HG02938 (cell line): ENCODE measurements at regions not wholly inside any gene's neighbourhood (a gene's known extent, or its start where the extent isn't known, plus 50 kb on each side); places are given as distances from the start of the nearest gene placed in this dataset.

Experiments used
- ATAC-seq: cut with Tn5 transposase; IDR thresholded peaks from one replicate; pipeline ENCODE4 v1.9.1; 2021; ENCODE audit warnings: mild to moderate bottlenecking, moderate library complexity; ENCODE audit not compliant: unreplicated experiment

DNA sequence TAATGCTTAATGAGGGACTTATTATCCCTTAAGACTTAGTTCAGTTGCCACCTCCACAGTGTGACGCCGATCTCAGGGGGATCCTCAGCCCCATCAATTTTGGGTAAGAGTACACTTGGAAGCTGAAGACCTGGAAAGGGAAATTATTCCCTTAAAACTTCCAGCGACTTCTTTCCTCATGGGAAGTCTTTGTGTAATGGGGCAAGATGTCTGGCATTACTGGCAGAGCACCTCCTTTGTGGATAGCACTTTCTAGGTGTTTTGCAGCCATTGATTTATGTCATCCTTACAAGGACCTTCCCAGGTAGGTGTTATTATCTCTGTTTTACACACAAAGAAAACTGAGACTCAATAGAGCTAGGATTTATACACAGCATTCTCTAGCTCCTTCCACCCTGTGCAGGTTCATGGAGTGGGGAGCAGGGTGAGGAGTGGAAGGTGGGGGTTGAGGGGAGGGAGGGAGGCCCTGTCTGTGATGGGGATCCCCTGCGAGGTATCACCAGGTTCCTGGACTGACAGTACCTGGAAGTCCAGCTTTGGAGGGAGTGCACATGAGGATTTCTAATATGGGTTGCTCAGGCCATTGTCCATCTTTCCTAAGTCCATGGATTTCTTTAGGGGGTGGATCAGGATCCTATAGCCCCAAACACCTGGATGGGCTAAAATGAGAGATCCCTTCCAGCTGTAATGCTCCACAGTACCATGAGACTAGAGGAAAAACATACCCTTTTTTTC, 79.4 kb downstream of the MYCN start:
- no peak for ATAC-seq

GRCh38 chr2:16019060-16019480, 78.7 kb downstream of the MYCN start:
- ATAC-seq: no peak

- no peak for ATAC-seq
Observed at GRCh38 chr2:16018277-16019059, 78.1 kb downstream of the MYCN start.

DNA sequence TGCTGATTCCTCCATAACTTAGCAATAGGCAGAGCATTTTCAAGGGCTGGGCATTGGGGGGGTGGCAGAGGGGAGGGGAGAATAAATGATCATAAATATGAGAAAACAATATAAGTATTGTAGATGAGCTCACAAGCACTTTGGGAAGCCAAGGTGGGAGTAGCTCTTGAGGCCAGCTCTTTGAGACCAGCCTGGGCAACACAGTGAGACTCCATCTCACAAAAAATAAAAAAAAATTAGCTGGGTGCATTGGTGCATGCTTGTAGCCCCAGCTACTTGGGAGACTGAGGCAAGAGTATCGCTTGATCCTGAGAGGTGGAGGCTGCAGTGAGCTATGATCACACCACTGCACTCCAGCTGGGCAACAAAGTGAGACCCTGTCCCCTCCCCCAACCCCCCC, 75.9 kb downstream of the MYCN start:
- no peak for ATAC-seq

- ATAC-seq: no peak
Observed at GRCh38 chr2:16015903-16016265, 75.5 kb downstream of the MYCN start.

GRCh38 chr2:16015210-16015902, 75.0 kb downstream of the MYCN start:
- ATAC-seq: no peak

DNA sequence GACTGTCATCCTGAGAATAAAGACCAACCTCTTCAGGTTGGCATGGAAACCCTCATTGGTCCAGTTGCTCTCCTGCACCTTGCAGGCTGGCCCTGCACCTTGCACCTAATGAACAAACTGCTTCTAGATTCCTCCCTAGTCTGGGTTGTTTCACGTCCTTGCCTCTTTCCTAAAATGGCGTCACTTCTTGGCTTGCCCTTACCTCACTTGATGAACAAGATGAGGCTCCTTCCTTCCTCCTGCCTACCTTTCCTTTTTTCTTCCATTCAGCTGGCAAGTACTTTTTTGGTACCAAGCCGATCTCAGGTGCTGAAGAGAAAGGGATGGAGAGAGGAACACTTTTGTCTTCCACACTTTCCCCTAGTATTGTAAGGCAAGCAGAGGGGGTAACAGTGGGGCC, 74.5 kb downstream of the MYCN start:
- no peak for ATAC-seq

- no peak for ATAC-seq
Observed at GRCh38 chr2:16014041-16014787, 73.9 kb downstream of the MYCN start.

- no peak for ATAC-seq
Observed at GRCh38 chr2:16013359-16013911, 73.1 kb downstream of the MYCN start.

DNA sequence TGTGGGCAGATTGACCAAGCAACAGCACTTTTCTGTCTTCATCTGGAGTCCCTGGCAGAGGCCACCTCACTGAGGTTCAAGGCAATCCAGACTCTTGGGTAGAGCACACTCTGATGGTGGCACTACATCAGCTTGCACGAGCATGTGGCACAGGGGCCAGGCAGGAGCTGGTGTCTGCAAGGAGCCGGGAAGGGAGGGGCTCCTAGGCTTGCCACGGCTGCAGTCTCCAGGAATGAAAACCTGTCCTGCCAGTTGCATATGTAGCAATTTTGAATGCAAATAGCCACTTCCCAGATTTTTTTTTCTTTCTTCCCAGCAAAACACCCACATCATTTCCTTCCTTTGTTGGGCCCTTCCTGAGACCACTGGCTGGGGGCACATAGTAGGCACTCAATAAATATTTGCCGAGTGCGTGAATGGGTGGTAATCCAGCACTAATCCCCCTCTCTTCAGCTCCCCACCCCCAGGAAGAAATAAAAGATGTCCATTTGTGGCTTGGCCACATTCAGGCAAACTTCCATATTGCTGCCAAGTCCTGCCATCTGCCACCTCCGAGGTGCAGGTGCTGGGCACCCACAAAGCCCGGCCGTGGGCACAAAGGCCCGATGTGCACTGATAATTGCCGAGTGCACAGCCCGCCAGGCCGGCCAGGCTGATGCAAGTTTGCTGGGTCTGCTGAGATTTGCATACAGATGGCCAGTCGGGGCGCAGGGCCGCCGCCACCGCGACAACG, 72.4 kb downstream of the MYCN start:
- ATAC-seq: no peak

DNA sequence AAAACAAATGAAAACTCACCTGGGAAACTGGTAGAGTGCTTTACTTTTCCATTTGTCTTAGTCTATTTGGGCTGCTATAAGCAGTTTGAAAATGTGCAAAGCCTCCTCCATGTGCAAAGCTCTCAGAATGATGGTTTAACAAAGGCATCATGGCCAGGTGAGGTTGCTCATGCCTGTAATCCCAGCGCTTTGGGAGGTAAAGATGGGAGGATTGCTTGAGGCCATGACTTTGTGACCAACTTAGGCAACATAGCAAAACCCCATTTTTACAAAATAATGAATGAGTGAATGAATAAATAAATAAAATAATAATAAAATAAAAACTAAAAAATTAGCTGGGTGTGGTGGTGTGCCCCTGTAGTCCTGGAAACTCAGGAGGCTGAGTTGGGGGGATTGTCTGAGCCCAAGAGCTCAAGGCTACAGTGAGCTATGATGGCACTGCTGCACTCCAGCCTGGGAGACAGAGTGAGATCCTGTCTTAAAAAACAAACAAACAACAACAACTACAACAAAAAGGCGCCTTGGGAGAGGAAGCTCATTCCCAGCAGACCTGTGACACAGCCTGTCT, 71.8 kb downstream of the MYCN start:
- no peak for ATAC-seq

DNA sequence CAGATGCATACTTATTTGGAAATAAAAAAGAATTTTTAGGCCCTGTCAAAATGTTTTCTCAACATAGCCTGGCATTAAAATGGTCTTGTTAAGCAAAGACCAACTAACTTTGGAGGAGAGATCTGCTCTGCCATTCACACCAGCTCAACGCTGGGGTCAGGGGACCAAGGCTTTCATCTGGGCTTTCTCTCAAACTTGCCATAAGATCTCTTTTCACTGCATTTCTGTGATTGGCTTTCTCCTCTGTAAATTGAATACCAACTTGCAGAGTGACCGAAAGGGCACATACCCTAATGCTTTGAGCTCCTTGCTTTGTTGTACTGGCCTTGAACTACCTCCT, 71.2 kb downstream of the MYCN start:
- no peak for ATAC-seq

GRCh38 chr2:16010951-16011620, 70.7 kb downstream of the MYCN start:
- no peak for ATAC-seq

- ATAC-seq: no peak
Observed at GRCh38 chr2:16010011-16010410, 69.7 kb downstream of the MYCN start.

GRCh38 chr2:16009560-16009959, 69.2 kb downstream of the MYCN start:
- no peak for ATAC-seq

DNA sequence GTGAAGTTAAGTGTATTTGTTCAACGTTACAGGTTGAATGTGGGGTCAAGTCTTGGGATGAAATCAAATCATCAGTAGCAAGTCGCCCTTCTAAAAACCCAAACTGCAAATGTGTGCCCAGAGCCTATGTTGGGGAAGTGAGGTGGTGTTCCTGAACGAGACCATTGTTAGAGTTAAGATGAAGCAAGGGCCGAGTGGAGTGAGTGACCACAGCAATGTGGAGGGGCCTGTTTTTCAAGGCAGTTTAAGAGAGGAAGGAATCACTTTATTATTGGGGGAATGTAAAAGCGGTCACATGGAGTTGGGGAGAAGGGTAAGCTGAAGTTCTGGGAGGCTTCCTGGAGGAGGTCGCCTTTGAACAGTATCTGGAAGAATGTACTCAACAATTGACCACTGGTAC, 68.5 kb downstream of the MYCN start:
- ATAC-seq: no peak

DNA sequence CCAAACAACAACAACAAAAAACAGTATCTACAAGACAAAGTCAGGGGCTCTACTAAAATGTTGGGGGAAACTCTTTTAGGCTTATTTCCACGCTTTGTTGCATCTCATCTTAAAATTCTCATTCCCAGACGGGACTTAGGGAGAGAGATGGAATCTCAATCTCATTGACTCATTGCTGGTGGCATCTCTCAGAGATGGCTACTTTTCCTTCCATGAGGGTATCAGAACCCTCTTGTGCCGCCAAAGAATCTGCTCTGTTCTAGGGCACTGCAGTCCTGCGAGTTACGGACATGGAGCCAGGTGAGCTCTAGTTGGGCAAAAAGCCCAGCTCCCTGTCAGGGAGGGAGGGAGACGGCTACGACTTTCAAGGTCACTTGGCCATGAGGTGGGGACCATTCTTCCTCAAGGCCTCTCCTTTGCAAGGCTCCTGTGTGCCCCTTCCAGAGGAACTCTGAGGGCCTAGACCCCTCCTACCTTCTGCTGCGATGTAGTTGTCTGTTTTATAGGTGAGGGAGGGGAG, 68.0 kb downstream of the MYCN start:
- no peak for ATAC-seq

DNA sequence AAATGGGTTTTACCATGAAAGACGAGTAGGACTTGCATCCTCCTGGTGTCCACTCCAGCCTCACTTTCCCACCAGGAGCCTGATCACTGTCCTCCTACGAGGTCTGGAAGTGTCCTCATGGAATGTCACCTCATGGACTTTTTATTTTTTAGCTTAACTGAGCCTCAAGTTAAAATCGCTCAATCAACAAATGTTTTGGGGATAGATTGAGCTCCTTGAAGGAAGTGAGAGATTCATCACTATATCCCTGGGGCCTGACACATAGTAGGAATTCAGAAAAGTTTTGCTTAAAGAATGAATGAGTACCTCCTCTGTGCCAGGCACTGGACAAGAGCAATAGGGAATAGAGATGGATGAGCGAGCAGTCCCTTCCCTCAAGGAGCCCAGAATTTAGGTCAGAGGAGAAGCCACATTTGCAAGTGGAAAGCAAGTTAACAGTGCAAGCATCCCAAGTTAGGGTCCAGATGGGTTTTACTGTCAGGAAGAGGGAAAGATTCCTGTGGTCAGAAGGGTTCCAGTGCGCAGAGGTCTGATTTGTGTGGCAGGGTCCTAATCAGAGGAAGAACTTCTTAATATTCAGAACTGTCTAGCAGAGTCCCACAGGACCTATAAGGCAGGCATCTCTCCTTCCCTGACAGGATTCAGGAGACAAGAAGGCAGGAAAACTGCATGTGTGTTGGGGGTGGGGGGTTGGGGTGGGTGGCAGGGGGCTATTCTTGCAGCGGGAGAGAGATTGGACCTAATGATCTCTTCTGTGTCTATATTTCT, 67.0 kb downstream of the MYCN start:
- no peak for ATAC-seq
